ENCODE measurements at regions not wholly inside any gene's neighbourhood (a gene's known extent, or its start where the extent isn't known, plus 50 kb on each side); places are given as distances from the start of the nearest gene placed in this dataset.

GRCh38 chr7:84916161-84916560 lies 270.7 kb downstream of the SEMA3D start:
- no peak for TF ChIP-seq CTCF (conservative IDR thresholded peaks at IDR 0.05; ENCODE audit: low read length)
- no peak for TF ChIP-seq EZH2phosphoT487 (IDR thresholded peaks at IDR 0.05; ENCODE audit: borderline replicate concordance)

Measured in Loucy (cell line).